Activated CD8-positive, alpha-beta memory T cell treated with anti-CD3 and anti-CD28 coated beads for 48 hours (primary cell): ENCODE measurements at regions not wholly inside any gene's neighbourhood (a gene's known extent, or its start where the extent isn't known, plus 50 kb on each side); places are given as distances from the start of the nearest gene placed in this dataset.

Experiments used
- DNase-seq, 3 experiments: peaks; one replicate each; pipeline ENCODE4 v3.0.0-alpha.2; 2020; ENCODE audit warnings: low read depth in 2 of 3, low spot score in 2 of 3

DNA sequence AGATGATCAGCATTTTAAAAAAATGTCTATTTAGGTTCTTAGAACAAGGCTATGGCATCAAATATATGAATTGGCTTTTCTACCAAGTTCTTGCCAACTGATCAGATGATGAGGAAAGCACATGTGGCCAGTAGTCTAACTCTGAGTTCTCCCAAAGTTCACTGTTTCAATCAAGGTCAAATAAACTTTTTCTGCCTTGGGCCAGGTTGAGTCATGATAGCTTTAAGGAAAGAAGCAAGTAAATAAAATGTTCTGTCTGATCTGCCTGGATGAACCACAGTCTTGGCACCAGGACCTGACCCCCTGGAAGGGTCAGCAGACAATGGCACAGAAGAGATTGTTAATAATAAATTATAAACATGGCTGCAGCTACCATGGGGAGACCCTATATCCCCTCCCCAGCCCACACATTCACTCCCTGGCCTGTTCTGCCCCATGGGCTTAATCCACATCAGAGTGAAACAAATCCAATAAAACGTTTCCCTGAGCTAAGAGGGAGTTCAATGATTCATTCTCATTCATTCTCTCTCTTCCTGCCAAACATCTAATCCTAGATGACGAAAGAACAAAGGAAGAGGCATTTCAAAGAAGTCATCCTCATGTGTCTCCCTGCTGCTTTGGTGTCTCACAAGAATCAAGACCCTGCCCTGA is 661.6 kb downstream of the DHX35 start:
- no peak for DNase-seq

DNA sequence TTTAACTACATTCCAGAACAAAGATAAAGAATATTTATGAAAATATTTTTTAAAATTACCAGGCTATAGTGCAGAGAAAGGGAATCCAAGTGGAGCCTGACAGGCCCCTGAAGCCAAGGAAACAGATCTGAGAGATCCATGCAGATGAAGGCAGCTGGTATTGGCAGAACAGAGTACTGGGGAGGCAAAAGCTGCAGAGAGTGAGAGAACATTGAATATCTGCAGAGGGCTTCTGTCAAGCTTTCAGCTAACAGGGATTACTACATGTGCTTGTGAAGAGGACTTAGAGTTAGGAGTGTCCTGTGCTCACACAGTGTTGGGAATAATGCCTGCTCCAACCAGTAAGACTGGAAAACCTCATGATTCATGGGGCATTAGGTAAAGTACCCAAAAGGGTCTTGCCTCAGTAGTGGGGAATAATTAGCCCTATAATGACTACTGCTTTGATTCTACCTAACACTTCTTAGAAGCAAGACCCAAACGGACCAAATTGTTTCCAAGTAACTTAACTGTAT is 657.2 kb downstream of the DHX35 start:
- no peak for DNase-seq

GRCh38 chr20:39611901-39612300 is 649.8 kb downstream of the DHX35 start:
- no peak for DNase-seq

- no peak for DNase-seq
Measured at GRCh38 chr20:39607141-39607540, 645.0 kb downstream of the DHX35 start.

DNA sequence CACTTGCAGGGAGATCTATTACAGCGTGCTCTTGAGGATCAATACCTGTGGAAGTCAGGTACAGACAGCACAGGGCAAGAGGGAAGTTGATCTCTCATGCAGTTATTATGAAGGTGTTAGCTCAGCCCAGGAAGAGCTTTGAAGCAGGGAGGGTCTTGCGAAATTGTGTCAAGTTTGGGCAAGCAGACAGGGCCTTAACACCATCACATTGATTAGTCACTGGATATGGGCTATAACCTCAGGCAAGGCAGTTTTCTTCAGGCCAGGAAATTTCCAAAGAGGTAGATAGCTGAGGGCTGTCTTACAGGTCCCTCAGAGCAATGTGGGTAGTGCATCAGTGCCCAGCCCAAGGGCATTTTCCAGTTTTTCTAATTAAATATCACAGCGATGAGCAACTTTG is 643.8 kb downstream of the DHX35 start:
- no peak for DNase-seq

DNA sequence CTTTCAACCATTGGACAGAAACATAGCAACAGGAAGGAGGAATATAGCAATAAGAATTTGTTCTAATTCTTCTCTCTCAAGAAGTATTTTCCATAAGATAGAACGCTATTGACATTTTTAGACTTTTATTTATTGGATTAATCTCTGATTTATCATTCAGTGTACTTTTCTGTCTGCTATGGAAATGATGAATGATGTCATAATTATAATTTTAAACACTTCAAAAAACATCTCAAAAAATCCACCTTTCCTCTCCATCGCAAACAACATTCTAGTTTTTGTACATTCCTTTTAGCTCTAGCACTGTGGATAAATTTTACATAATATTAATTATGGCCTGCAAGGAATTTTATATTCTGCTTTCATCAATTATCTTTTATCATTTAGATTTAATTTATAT is 643.2 kb downstream of the DHX35 start:
- DNase-seq: no peak

GRCh38 chr20:39603219-39603618 is 641.1 kb downstream of the DHX35 start:
- DNase-seq: no peak

DNA sequence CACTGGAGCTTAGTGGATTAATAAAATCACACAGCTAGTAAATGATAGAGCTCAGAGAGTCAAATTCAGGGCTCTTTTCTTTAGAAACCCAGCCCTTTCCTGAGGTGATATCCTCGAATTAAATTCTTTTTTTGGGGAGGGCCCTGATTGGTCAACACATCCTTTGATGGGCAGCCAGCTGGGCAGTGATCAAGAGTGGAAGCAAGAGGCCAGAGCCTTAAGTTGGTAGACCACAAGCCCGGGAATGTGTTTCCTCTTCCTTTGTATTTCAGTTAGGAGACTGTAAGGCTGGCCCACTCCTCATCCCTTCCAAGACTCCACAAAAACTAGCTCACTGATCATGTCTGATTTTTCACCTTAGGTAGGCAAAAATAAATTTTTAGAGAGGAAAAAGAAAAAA is 640.5 kb downstream of the DHX35 start:
- no peak for DNase-seq

DNA sequence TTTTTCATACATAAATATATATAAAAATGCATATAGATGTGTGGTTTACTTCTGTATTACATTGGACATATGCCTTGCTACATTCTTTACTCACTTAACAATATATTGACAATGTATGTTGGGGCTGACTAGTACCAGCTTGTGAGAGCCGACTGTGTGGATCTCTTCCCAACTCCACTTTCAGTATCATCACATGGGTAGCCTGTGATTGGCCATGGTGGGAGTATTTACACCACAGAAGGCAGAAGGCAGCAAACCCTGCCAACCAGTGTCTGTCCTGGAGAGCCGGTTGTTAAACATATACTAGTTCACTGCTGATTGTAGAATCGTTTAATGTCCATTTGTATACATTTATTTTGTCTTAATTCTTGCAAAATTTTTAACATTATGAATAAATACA is 638.7 kb downstream of the DHX35 start:
- no peak for DNase-seq

GRCh38 chr20:39600156-39600555 is 638.0 kb downstream of the DHX35 start:
- DNase-seq: no peak

- DNase-seq: no peak
Measured at GRCh38 chr20:39596554-39596953, 634.4 kb downstream of the DHX35 start.

- DNase-seq: no peak
Measured at GRCh38 chr20:39592371-39592770, 630.2 kb downstream of the DHX35 start.

GRCh38 chr20:39588148-39588757 is 626.1 kb downstream of the DHX35 start:
- no peak for DNase-seq

- no peak for DNase-seq
Measured at GRCh38 chr20:39581034-39581433, 618.9 kb downstream of the DHX35 start.

GRCh38 chr20:39576771-39577170 is 614.6 kb downstream of the DHX35 start:
- no peak for DNase-seq

- no peak for DNase-seq
Measured at GRCh38 chr20:39574061-39574460, 611.9 kb downstream of the DHX35 start.

- DNase-seq: no peak
Measured at GRCh38 chr20:39571171-39571570, 609.0 kb downstream of the DHX35 start.

GRCh38 chr20:39568109-39568508 is 606.0 kb downstream of the DHX35 start:
- no peak for DNase-seq

- DNase-seq: no peak
Measured at GRCh38 chr20:39563349-39563748, 601.2 kb downstream of the DHX35 start.

GRCh38 chr20:39554341-39554740 is 592.2 kb downstream of the DHX35 start:
- no peak for DNase-seq

GRCh38 chr20:39553120-39553519 is 591.0 kb downstream of the DHX35 start:
- DNase-seq: no peak

GRCh38 chr20:39549733-39550132 is 587.6 kb downstream of the DHX35 start:
- no peak for DNase-seq
